GM18909 (cell line): ENCODE measurements at regions not wholly inside any gene's neighbourhood (a gene's known extent, or its start where the extent isn't known, plus 50 kb on each side); places are given as distances from the start of the nearest gene placed in this dataset.

Experiments used
- ATAC-seq: cut with Tn5 transposase; IDR thresholded peaks from one replicate; pipeline ENCODE4 v1.9.1; 2021; ENCODE audit warnings: mild to moderate bottlenecking; ENCODE audit not compliant: unreplicated experiment, poor library complexity

DNA sequence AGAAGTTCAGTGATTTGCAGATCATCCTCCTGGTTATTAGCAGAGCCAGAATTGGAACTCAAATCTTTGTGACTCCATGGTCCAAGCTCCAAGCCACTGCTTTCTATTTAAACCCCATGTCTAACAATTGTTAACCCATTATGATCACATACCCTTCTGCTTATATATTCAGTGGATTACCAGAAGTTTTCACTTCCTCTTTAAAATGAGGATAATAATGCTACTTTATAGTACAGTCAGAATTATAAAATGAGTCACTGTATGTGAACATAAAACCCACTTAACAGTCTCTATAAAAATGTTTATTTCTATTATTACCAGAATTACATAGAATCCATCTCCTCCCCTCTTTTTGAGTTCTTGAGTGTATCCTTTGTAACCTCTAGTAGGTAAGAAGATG, 550.7 kb upstream of the DPPA4 start:
- no peak for ATAC-seq

GRCh38 chr3:109897734-109898133, 560.4 kb upstream of the DPPA4 start:
- no peak for ATAC-seq

- no peak for ATAC-seq
Observed at GRCh38 chr3:109899925-109900324, 562.6 kb upstream of the DPPA4 start.

DNA sequence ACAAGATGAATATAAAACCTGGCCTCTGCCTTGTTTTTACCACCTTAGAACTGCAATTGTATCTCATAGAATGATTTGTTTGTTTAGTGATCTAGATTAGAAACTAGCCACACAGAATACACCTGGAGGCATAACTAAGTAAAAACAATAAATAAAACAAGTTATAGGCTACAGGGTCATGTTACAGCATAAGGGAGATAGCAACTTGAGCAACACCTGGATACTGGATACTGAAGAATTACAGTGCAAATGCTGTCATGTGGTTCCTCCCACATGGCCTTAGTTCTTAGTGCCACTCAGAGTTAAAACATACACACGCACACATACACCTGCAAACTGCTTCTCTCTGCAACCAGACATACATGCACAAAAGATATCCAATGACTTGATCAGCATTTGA, 563.4 kb upstream of the DPPA4 start:
- no peak for ATAC-seq

- ATAC-seq: no peak
Observed at GRCh38 chr3:109902549-109902948, 565.2 kb upstream of the DPPA4 start.

GRCh38 chr3:109903100-109903499, 565.8 kb upstream of the DPPA4 start:
- ATAC-seq: no peak

DNA sequence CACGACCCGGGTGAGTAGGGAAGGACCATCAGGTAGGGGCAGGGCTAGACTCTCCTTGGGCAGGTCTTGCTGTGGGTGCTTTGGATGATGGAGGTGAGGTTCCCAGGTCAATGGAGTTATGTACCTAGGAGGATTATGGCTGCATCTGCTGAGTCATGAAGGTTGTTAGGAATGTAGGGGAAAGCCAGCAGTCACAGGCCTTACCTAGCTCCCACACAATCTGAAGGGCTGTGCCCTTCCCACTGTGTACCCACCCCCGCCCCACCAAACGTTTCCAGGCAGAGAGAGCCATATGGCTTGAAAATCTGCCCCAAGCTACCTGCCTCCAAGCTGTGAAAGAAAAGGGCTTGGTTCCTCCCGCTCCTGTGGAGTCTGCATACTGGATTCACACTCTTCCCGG, 573.4 kb upstream of the DPPA4 start:
- ATAC-seq: no peak

DNA sequence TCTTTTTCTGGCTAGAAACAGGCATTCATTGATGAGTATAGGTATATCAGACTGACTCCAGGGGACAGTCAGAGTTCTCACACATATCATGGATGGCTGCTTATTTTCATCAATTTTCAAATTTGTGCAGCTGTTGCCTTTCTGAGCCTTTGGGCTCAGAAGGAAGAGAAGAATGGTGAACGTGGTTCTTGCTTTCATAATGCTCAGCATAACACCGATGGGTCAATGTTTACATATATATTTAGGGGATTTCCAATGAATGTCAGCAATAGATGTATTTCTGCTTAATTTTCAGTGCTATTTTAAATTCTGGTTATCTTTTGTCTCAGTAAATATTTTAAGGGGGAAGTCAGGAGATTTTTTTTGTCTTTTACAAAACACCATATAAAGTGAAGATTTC, 581.4 kb upstream of the DPPA4 start:
- no peak for ATAC-seq

- ATAC-seq: no peak
Observed at GRCh38 chr3:109920749-109921148, 583.4 kb upstream of the DPPA4 start.

DNA sequence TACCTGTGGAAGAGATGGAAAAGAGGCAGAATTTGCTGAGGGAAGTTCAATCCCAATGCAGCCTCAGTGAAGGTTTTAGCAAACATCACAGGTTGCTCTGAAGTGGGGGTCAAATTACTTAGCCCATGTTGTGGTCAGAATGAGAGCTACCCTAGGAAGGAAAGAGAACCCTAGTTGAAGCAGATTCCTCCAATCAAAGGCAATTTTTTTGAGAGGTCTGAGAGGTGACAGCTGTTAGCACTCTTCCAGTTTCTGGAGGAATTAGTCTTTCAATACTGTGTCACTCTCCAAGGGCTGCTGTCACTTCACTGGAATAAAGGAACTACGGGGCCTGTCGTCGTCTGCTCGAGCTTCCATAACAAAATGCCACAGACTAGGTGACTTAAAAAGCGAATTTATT, 584.2 kb upstream of the DPPA4 start:
- no peak for ATAC-seq

GRCh38 chr3:109922856-109923255, 585.5 kb upstream of the DPPA4 start:
- no peak for ATAC-seq

DNA sequence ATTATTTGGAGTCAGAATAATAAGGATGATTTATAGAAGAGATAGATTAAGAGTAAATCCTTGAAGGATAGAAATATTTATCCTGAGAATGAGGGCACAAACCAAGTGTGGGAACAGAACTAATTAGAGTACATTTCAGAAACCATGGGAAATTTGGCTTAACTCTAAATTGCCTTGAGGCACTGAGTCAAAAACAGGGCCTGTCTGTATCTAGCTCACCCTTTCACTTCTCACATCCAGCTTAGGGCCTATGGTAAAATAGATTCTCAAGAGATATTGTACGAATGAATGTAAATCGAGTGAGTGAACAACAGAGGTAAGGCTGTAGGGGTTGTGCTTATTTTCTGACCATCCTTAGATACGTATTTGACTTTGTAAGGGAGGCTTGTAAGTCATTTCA, 586.1 kb upstream of the DPPA4 start:
- no peak for ATAC-seq

DNA sequence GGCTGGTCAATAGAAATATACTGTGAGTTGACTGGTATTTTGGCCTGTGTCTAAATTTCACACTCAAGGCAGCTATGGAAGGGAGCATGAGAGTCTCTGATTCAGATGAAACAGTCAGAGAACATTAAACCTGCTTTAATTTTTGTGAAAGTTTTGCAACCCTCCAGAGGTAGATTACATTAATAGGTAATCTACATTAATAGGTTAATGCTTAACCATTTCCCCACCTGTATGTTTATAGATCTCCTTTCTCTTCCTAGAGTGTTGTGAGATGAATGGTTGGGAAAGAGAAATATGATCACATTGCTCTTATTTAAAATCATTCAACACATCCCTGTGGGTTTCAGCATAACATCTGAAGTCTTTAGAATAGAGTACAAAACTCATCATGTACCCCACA, 586.9 kb upstream of the DPPA4 start:
- ATAC-seq: no peak

GRCh38 chr3:109926376-109926775, 589.0 kb upstream of the DPPA4 start:
- no peak for ATAC-seq

GRCh38 chr3:109927161-109927560, 589.8 kb upstream of the DPPA4 start:
- ATAC-seq: no peak

DNA sequence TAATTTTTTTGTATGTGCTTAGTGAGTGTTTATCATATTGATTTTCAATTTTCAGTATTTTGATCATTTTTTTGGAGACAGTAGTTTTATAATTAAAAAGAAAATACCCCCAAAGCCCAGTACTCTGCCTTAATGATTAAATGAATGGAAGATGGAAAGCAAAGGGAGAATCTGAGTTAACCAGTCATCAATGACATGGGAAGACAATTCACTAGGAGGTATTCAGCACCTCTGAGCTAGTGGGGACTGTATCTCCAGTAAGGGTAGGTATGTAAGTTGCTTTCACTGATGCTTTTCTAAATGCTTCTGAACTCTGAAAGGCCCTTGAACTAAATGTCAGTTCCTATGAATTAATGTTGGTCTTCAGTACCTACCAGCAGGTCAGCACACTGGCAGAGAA, 590.4 kb upstream of the DPPA4 start:
- no peak for ATAC-seq

GRCh38 chr3:109930582-109930981, 593.2 kb upstream of the DPPA4 start:
- no peak for ATAC-seq

DNA sequence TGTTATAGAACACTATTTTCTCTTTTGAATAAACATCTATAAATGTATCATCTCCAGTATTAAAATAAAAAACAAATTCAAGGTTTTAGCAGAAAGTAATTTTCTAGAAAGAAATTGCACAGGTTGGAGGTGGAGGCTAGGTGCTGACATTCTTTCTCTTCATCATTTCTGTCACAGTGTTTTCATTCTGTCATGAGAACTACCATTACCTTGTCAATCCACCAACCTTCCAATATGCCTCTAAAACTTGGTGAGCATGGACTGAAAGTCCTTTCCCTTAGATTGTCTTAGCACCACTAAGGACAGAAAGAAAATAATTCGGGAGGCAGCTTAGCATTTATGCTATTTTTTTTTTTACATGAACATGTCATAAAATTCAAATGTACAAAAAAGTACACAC, 596.2 kb upstream of the DPPA4 start:
- ATAC-seq: no peak

- ATAC-seq: no peak
Observed at GRCh38 chr3:109939817-109940216, 602.5 kb upstream of the DPPA4 start.

DNA sequence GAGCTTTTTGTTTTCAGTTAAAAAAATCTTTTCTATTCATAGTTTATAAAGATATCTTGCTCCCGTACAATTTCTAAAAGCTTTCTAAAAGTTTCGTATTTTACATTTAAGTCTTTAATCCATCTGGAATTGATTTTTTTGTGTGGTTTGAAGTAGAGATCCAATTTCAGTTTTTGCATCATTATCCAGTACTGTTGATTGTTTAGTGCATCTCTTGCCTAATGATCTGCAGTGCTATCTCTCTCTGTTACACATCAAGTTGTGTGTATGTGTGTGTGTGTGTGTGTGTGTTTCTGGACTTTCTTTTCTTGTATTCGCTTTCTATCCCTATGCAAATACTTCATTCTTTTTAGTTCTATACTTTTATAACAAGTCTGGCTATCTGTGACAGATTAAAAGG, 605.8 kb upstream of the DPPA4 start:
- ATAC-seq: no peak

DNA sequence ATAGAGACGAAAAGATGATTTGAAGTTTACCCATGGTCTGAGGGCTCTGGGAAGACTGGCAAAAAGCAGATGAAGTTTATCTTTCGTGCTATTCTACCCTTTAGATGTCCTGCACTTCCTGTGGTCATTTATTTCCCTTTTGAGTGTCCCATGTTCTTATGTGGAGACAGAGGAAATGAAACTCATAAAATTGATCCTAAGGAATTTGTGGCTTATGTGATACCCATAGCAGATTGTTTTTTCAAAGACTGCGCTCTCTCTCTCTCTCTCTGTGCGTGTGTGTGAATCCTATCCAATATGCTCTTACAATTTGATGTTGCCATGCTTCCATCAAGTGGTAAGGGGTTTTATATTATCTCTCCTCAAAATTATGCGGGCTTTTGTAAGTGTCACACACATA, 607.5 kb upstream of the DPPA4 start:
- no peak for ATAC-seq

- no peak for ATAC-seq
Observed at GRCh38 chr3:109952924-109953323, 615.6 kb upstream of the DPPA4 start.

DNA sequence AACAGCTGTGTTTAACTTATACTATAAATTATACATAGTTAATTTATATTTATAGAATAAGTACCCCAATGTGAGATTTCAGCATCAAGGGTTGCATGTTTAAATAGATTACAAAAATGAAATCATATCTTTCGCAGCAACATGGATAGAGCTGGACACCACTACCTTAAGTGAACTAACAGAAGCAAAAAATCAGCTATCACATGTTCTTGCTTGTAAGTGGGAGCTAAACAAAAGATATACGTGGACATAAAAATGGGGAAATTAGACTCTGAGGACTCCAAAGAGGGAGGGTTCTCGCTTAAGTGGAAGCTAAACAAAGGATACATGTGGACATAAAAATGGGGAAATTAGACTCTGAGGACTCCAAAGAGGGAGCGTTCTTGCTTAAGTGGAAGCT, 626.5 kb upstream of the DPPA4 start:
- no peak for ATAC-seq
